HCT116 (cell line): ENCODE measurements at regions not wholly inside any gene's neighbourhood (a gene's known extent, or its start where the extent isn't known, plus 50 kb on each side); places are given as distances from the start of the nearest gene placed in this dataset.

Experiments
- ATAC-seq: fragments of 200-7000 bp; cut with Tn5 transposase; 2 replicates; pipeline ENCODE4 v1.9.1; 2020; ENCODE audit warnings: mild to moderate bottlenecking, moderate library complexity
- BruUV-seq: library from RNA; stranded (reverse); fragments of 400-500 nt; replicated peaks from 2 replicates; lab custom pipeline; 2021; lab: Mats Ljungman, UMichigan
- CTCF ChIA-PET: fragments of 300-600 bp; sonication (Branson Sonifier 250); formaldehyde crosslinking; loops from one replicate; lab custom pipeline; 2021; ENCODE audit warnings: antibody characterized with exemption; lab: Charles Lee
- POLR2A ChIA-PET: fragments of 300-600, 350-600 bp; sonication (Branson Sonifier 250); formaldehyde crosslinking; loops from one replicate; lab custom pipeline; 2021; ENCODE audit warnings: antibody characterized with exemption; lab: Charles Lee
- RAD21 ChIA-PET, 2 experiments: fragments of 300-600 bp; sonication (Branson Sonifier 250); formaldehyde crosslinking; loops; one replicate each; lab custom pipeline; 2023; ENCODE audit warnings: low total read pairs in 2 of 2; ENCODE audit not compliant: uncharacterized antibody in 2 of 2, unreplicated experiment in 2 of 2, low non-redundant PET in 1 of 2; lab: Charles Lee
- DNase-seq: peaks from one replicate; pipeline ENCODE4 v3.0.0-alpha.2; 2010; ENCODE audit warnings: low read depth, low spot score
- H2AFZ ChIP-seq: fragments of 200-600 bp; shearing (Covaris generic), sonication (generic); 2 replicates; pipeline ENCODE4 v1.6.1; 2017; ENCODE audit warnings: low read depth, mixed run types, mixed read lengths, antibody characterized with exemption, low read length; ENCODE audit not compliant: poor library complexity, severe bottlenecking
- H3K27ac ChIP-seq: 2 replicates; pipeline ENCODE4 v1.5.1; 2012; ENCODE audit warnings: low read depth, low read length
- H3K27me3 ChIP-seq: fragments of 200-600 bp; sonication (generic); 2 replicates; pipeline ENCODE4 v1.6.1; 2016; ENCODE audit warnings: mixed run types, low read length, mixed read lengths; ENCODE audit not compliant: insufficient read depth
- H3K36me3 ChIP-seq, 2 experiments: fragments of 200-500 bp in 1 of 2; fragments of 200-600 bp in 1 of 2; sonication (Bioruptor generic) in 1 of 2; sonication (generic) in 1 of 2; 2 replicates each; pipeline versions ENCODE4 v1.5.1 to v1.6.1; 2014 to 2016; ENCODE audit warnings: low read length in 2 of 2, inconsistent platforms in 1 of 2, mixed read lengths in 1 of 2, mixed run types in 1 of 2; ENCODE audit not compliant: insufficient read depth in 2 of 2, control insufficient read depth in 1 of 2
- H3K4me1 ChIP-seq, 2 experiments: fragments of 200-600 bp in 1 of 2; sonication (generic) in 1 of 2; 2 replicates each; pipeline versions ENCODE4 v1.5.1 to v1.6.1; 2012 to 2017; ENCODE audit warnings: low read length in 2 of 2, inconsistent platforms in 1 of 2, mild to moderate bottlenecking in 1 of 2, mixed read lengths in 1 of 2, mixed run types in 1 of 2, moderate library complexity in 1 of 2; ENCODE audit not compliant: insufficient read depth in 2 of 2, control insufficient read depth in 1 of 2
- H3K4me2 ChIP-seq: fragments of 200-600 bp; sonication (generic); 2 replicates; pipeline ENCODE4 v1.6.1; 2017; ENCODE audit warnings: mixed run types, low read length, mixed read lengths
- H3K4me3 ChIP-seq, 2 experiments: fragments of 200-600 bp in 1 of 2; sonication (generic) in 1 of 2; replicated peaks in 1 of 2; 2 replicates each; pipeline ENCODE4 v1.5.1; 2011 to 2016; ENCODE audit warnings: low read length in 2 of 2, control low read depth in 1 of 2, low read depth in 1 of 2, mild to moderate bottlenecking in 1 of 2, mixed read lengths in 1 of 2, mixed run types in 1 of 2
- H3K79me2 ChIP-seq: fragments of 200-600 bp; sonication (generic); 2 replicates; pipeline ENCODE4 v1.6.1; 2017; ENCODE audit warnings: mild to moderate bottlenecking, mixed run types, low read length, moderate library complexity, mixed read lengths; ENCODE audit not compliant: insufficient read depth
- H3K9ac ChIP-seq: fragments of 200-600 bp; sonication (generic); 2 replicates; pipeline ENCODE4 v1.6.1; 2016; ENCODE audit warnings: low read length, mixed read lengths
- H3K9me2 ChIP-seq: fragments of 200-600 bp; sonication (generic), shearing (Covaris generic); 2 replicates; pipeline ENCODE4 v1.6.1; 2017; ENCODE audit warnings: mixed run types, mild to moderate bottlenecking, moderate library complexity; ENCODE audit not compliant: insufficient read depth
- H3K9me3 ChIP-seq, 2 experiments: fragments of 200-500 bp in 1 of 2; fragments of 200-600 bp in 1 of 2; sonication (Bioruptor generic) in 1 of 2; sonication (generic) in 1 of 2; 2 replicates each; pipeline ENCODE4 v1.6.1; 2014 to 2017; ENCODE audit warnings: low read length in 2 of 2, mixed read lengths in 2 of 2, inconsistent platforms in 1 of 2, low read depth in 1 of 2, mild to moderate bottlenecking in 1 of 2, mixed run types in 1 of 2, moderate library complexity in 1 of 2; ENCODE audit not compliant: control insufficient read depth in 1 of 2, insufficient read depth in 1 of 2
- H4K20me1 ChIP-seq: fragments of 200-600 bp; sonication (generic), shearing (Covaris generic); 2 replicates; pipeline ENCODE4 v1.6.1; 2017; ENCODE audit warnings: mixed run types, mild to moderate bottlenecking, moderate library complexity; ENCODE audit not compliant: insufficient read depth
- CEBPB ChIP-seq: IDR thresholded peaks from 2 replicates; pipeline ENCODE4 v1.6.1; 2012; ENCODE audit warnings: low read depth
- EGR1 ChIP-seq: IDR thresholded peaks from 2 replicates; pipeline ENCODE4 v1.6.1; 2012; ENCODE audit warnings: low read depth
- ELF1 ChIP-seq: IDR thresholded peaks from 2 replicates; pipeline ENCODE4 v1.6.1; 2012; ENCODE audit warnings: low read depth, borderline replicate concordance
- EZH2phosphoT487 ChIP-seq: fragments of 200-600 bp; IDR thresholded peaks from 2 replicates; pipeline ENCODE4 v1.6.1; 2018; ENCODE audit warnings: antibody characterized with exemption, borderline replicate concordance
- FOSL1 ChIP-seq: IDR thresholded peaks from 2 replicates; pipeline ENCODE4 v1.6.1; 2012; ENCODE audit warnings: low read depth
- JUND ChIP-seq: IDR thresholded peaks from 2 replicates; pipeline ENCODE4 v1.6.1; 2012
- POLR2AphosphoS5 ChIP-seq: IDR thresholded peaks from 2 replicates; pipeline ENCODE4 v1.6.1; 2011; ENCODE audit warnings: mild to moderate bottlenecking, low read depth, low read length, moderate library complexity
- SIN3A ChIP-seq: IDR thresholded peaks from 2 replicates; pipeline ENCODE4 v1.6.1; 2012; ENCODE audit warnings: low read depth
- SP1 ChIP-seq: IDR thresholded peaks from 2 replicates; pipeline ENCODE4 v1.6.1; 2012; ENCODE audit warnings: low read depth
- TCF7L2 ChIP-seq: IDR thresholded peaks from 2 replicates; pipeline ENCODE4 v1.7.0; 2011; ENCODE audit warnings: borderline replicate concordance, inconsistent platforms; ENCODE audit not compliant: insufficient read depth, insufficient read length; ENCODE audit errors: extremely low read depth
- ZFX ChIP-seq: fragments of 450-650 bp; IDR thresholded peaks from 2 replicates; pipeline ENCODE4 v1.6.1; 2017
- intact Hi-C: fragments of 100-400 bp; cut with micrococcal nuclease; formaldehyde crosslinking; loops from 2 replicates; pipeline ENCODE4 v1.10.0; 2022
- TF ChIP-seq, protein P1 (sequence below), 3 experiments: fragments of 200-600 bp in 1 of 3; sonication (generic) in 1 of 3; IDR thresholded peaks in 2 of 3; conservative IDR thresholded peaks in 1 of 3; 2 replicates each; pipeline ENCODE4 v1.5.1; 2012 to 2017; ENCODE audit warnings: low read depth in 2 of 3, low read length in 2 of 3, antibody characterized with exemption in 1 of 3, borderline replicate concordance in 1 of 3, control low read depth in 1 of 3, mild to moderate bottlenecking in 1 of 3, mixed read lengths in 1 of 3, mixed run types in 1 of 3, moderate library complexity in 1 of 3; ENCODE audit not compliant: insufficient read depth in 1 of 3
- TF ChIP-seq, protein P2 (sequence below): IDR thresholded peaks from 2 replicates; pipeline ENCODE4 v1.6.1; 2012
- TF ChIP-seq, protein P3 (sequence below): IDR thresholded peaks from 2 replicates; pipeline ENCODE4 v1.6.1; 2012; ENCODE audit warnings: low read depth
- TF ChIP-seq, protein P4 (sequence below): IDR thresholded peaks from 2 replicates; pipeline ENCODE4 v1.6.1; 2012

DNA sequence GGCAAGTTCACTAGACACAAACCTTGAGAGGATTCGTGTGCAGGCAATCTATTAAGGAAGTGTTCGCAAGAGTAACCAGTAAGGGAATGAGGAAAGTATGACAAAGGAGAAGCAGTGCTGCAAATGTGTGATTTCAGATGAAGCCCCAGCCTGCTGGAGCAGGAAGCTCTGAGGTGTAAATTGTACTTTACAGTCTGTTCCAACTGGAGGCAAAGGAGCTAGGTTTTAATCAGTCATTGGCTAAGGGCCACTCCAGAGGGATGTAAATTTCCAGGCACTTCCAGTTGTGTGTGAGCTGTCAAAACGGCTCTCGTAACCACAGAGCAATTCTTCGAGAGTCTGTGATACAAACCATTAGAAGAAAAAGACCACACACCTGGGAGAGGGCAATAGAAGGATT lies 359.5 kb upstream of the FAM98A start:
- ATAC-seq, result no peak
- CTCF ChIA-PET, result no interaction called here
- Histone ChIP-seq H3K4me2 (no peak overlapping the region), H3K9me2 (no peaks in the 10 kb centered on the region), H3K36me3 (no peaks in the 10 kb centered on the region), H3K4me3 (no peak overlapping the region), H3K27me3 (no peaks in the 10 kb centered on the region)
- TF ChIP-seq FOSL1 (no peak), ELF1 (no peak), EZH2phosphoT487 (no peak), JUND (no peak), SIN3A (no peak), TCF7L2 (no peak), CEBPB (no peak), SP1 (no peak), EGR1 (no peak), ZFX (no peak), POLR2AphosphoS5 (no peak)
- TF ChIP-seq, protein P1, sequence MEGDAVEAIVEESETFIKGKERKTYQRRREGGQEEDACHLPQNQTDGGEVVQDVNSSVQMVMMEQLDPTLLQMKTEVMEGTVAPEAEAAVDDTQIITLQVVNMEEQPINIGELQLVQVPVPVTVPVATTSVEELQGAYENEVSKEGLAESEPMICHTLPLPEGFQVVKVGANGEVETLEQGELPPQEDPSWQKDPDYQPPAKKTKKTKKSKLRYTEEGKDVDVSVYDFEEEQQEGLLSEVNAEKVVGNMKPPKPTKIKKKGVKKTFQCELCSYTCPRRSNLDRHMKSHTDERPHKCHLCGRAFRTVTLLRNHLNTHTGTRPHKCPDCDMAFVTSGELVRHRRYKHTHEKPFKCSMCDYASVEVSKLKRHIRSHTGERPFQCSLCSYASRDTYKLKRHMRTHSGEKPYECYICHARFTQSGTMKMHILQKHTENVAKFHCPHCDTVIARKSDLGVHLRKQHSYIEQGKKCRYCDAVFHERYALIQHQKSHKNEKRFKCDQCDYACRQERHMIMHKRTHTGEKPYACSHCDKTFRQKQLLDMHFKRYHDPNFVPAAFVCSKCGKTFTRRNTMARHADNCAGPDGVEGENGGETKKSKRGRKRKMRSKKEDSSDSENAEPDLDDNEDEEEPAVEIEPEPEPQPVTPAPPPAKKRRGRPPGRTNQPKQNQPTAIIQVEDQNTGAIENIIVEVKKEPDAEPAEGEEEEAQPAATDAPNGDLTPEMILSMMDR (IDR thresholded peaks at IDR 0.05 in 2 of 3, conservative IDR thresholded peaks at IDR 0.05 in 1 of 3; ENCODE audit: borderline replicate concordance in 1 of 3, insufficient read depth in 1 of 3, low read depth in 2 of 3, low read length in 2 of 3), result no peak
- TF ChIP-seq, protein P2, sequence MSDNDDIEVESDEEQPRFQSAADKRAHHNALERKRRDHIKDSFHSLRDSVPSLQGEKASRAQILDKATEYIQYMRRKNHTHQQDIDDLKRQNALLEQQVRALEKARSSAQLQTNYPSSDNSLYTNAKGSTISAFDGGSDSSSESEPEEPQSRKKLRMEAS, result no peak
- TF ChIP-seq, protein P3, sequence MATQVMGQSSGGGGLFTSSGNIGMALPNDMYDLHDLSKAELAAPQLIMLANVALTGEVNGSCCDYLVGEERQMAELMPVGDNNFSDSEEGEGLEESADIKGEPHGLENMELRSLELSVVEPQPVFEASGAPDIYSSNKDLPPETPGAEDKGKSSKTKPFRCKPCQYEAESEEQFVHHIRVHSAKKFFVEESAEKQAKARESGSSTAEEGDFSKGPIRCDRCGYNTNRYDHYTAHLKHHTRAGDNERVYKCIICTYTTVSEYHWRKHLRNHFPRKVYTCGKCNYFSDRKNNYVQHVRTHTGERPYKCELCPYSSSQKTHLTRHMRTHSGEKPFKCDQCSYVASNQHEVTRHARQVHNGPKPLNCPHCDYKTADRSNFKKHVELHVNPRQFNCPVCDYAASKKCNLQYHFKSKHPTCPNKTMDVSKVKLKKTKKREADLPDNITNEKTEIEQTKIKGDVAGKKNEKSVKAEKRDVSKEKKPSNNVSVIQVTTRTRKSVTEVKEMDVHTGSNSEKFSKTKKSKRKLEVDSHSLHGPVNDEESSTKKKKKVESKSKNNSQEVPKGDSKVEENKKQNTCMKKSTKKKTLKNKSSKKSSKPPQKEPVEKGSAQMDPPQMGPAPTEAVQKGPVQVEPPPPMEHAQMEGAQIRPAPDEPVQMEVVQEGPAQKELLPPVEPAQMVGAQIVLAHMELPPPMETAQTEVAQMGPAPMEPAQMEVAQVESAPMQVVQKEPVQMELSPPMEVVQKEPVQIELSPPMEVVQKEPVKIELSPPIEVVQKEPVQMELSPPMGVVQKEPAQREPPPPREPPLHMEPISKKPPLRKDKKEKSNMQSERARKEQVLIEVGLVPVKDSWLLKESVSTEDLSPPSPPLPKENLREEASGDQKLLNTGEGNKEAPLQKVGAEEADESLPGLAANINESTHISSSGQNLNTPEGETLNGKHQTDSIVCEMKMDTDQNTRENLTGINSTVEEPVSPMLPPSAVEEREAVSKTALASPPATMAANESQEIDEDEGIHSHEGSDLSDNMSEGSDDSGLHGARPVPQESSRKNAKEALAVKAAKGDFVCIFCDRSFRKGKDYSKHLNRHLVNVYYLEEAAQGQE, result no peak
- TF ChIP-seq, protein P4, sequence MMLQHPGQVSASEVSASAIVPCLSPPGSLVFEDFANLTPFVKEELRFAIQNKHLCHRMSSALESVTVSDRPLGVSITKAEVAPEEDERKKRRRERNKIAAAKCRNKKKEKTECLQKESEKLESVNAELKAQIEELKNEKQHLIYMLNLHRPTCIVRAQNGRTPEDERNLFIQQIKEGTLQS, result no peak
- TF ChIP-seq, all 23 proteins: peak for 0
- intact Hi-C loops, result no loop called here
- ChIA-PET POLR2A (no interaction called here), RAD21 (no interaction called here)
- H3K9me3 ChIP-seq, result no peaks in the 10 kb centered on the region
- no peaks in the 10 kb centered on the region for H3K79me2 ChIP-seq
- no peak overlapping the region for H3K27ac ChIP-seq
- no peaks in the 10 kb centered on the region for H3K4me1 ChIP-seq
- H2AFZ ChIP-seq, result no peak overlapping the region
- BruUV-seq, result no TSS peak
- no peak for DNase-seq
- H4K20me1 ChIP-seq, result no peaks in the 10 kb centered on the region
- no peak overlapping the region for H3K9ac ChIP-seq
